CD4-positive, alpha-beta memory T cell (primary cell): ENCODE measurements at regions not wholly inside any gene's neighbourhood (a gene's known extent, or its start where the extent isn't known, plus 50 kb on each side); places are given as distances from the start of the nearest gene placed in this dataset.

Experiments
- CTCF ChIA-PET: fragments of 350-600 bp; sonication (Branson Sonifier 250); formaldehyde crosslinking; loops from one replicate; lab custom pipeline; 2021; ENCODE audit warnings: inconsistent platforms; ENCODE audit not compliant: partially characterized antibody; lab: Charles Lee
- POLR2A ChIA-PET: fragments of 350-600 bp; sonication (Branson Sonifier 250); formaldehyde crosslinking; loops from one replicate; lab custom pipeline; 2021; ENCODE audit not compliant: partially characterized antibody; lab: Charles Lee
- DNase-seq, 5 donors: peaks; one replicate each; pipeline versions ENCODE4 v3.0.0 to v3.0.0-alpha.2; 2020 to 2022; ENCODE audit warnings: mixed read lengths in 1 of 5
- H3K27ac ChIP-seq: one replicate; pipeline ENCODE4 v1.7.0; 2013; ENCODE audit warnings: low read depth, low read length
- H3K27me3 ChIP-seq: 2 replicates; pipeline ENCODE4 v1.7.0; 2013; ENCODE audit warnings: mild to moderate bottlenecking, low read length, moderate library complexity; ENCODE audit not compliant: insufficient read depth
- H3K36me3 ChIP-seq: 2 replicates; pipeline ENCODE4 v1.7.0; 2013; ENCODE audit warnings: mild to moderate bottlenecking, low read length, moderate library complexity; ENCODE audit not compliant: insufficient read depth
- H3K4me1 ChIP-seq: 2 replicates; pipeline ENCODE4 v1.7.0; 2013; ENCODE audit warnings: mild to moderate bottlenecking, low read length, moderate library complexity; ENCODE audit not compliant: insufficient read depth
- H3K4me3 ChIP-seq, 2 donors: one replicate each; pipeline ENCODE4 v1.7.0; 2013; ENCODE audit warnings: low read length in 2 of 2, mild to moderate bottlenecking in 1 of 2
- H3K9me3 ChIP-seq, 2 donors: one replicate each; pipeline ENCODE4 v1.7.0; 2013; ENCODE audit warnings: low read length in 2 of 2, control low read depth in 1 of 2; ENCODE audit not compliant: control insufficient read depth in 1 of 2
- H3K27ac Mint-ChIP-seq, 7 donors: one replicate each; pipeline ENCODE4 v1.8.0; 2020 to 2021; ENCODE audit warnings: mixed read lengths in 7 of 7, mild to moderate bottlenecking in 6 of 7, inconsistent platforms in 3 of 7, moderate library complexity in 3 of 7
- H3K27me3 Mint-ChIP-seq, 2 donors: one replicate each; pipeline ENCODE4 v1.8.0; 2020 to 2021; ENCODE audit warnings: mixed read lengths in 2 of 2
- H3K36me3 Mint-ChIP-seq, 2 donors: one replicate each; pipeline ENCODE4 v1.8.0; 2020 to 2021; ENCODE audit warnings: mixed read lengths in 2 of 2, inconsistent platforms in 1 of 2, mild to moderate bottlenecking in 1 of 2
- H3K4me1 Mint-ChIP-seq, 4 donors: one replicate each; pipeline ENCODE4 v1.8.0; 2020 to 2021; ENCODE audit warnings: mixed read lengths in 4 of 4, mild to moderate bottlenecking in 1 of 4
- H3K4me3 Mint-ChIP-seq, 8 donors: one replicate each; pipeline ENCODE4 v1.8.0; 2020 to 2021; ENCODE audit warnings: mixed read lengths in 8 of 8, mild to moderate bottlenecking in 7 of 8, moderate library complexity in 6 of 8, inconsistent platforms in 3 of 8
- H3K9me3 Mint-ChIP-seq, 8 donors: one replicate each; pipeline ENCODE4 v1.8.0; 2020 to 2021; ENCODE audit warnings: mixed read lengths in 8 of 8, mild to moderate bottlenecking in 5 of 8, inconsistent platforms in 3 of 8, moderate library complexity in 1 of 8
- intact Hi-C: fragments of 100-400 bp; cut with micrococcal nuclease; formaldehyde crosslinking; loops from one replicate; pipeline ENCODE4 v1.15.1; 2023

GRCh38 chr15:66844041-66844746, 142.2 kb downstream of the SMAD6 start:
- H3K27ac ChIP-seq, result no peak overlapping the region
- no peaks in the 10 kb centered on the region for H3K36me3 ChIP-seq
- peaks cover 7% of the 10 kb centered on the region for H3K27me3 ChIP-seq
- Mint-ChIP-seq H3K27me3 (peaks cover 32 to 44% of the 10 kb centered on the region in 2 donors), H3K4me3 (no peak overlapping the region), H3K27ac (no peak overlapping the region), H3K4me1 (peaks cover 3 to 8% (median 5%) of the 10 kb centered on the region in 4 donors), H3K9me3 (no peaks in the 10 kb centered on the region), H3K36me3 (no peaks in the 10 kb centered on the region)
- no peak for DNase-seq
- H3K4me3 ChIP-seq, result no peak overlapping the region
- intact Hi-C loops, result no loop called here
- POLR2A ChIA-PET, result interaction anchor here (1.1 kb wide), 1 partner anchor 143 kb away, joined by 3 read pairs; no protein-coding TSS in a partner anchor
- H3K9me3 ChIP-seq, result no peaks in the 10 kb centered on the region
- no peaks in the 10 kb centered on the region for H3K4me1 ChIP-seq
- CTCF ChIA-PET, result interaction anchor here (0.9 kb wide), 1 partner anchor 240 kb away, joined by 3 read pairs; no protein-coding TSS in a partner anchor

- H3K4me1 ChIP-seq, result no peaks in the 10 kb centered on the region
- Mint-ChIP-seq H3K4me1 (peaks cover 3 to 8% (median 5%) of the 10 kb centered on the region in 4 donors), H3K9me3 (no peaks in the 10 kb centered on the region), H3K27me3 (peaks cover 32 to 44% of the 10 kb centered on the region in 2 donors), H3K27ac (no peak overlapping the region), H3K36me3 (no peaks in the 10 kb centered on the region), H3K4me3 (peak overlapping the region in 1 of 8 donors; percentile 39)
- intact Hi-C loops, result no loop called here
- no peaks in the 10 kb centered on the region for H3K9me3 ChIP-seq
- POLR2A ChIA-PET, result interaction anchor here (1.1 kb wide), 1 partner anchor 143 kb away, joined by 3 read pairs; no protein-coding TSS in a partner anchor
- no peaks in the 10 kb centered on the region for H3K36me3 ChIP-seq
- peaks cover 7% of the 10 kb centered on the region for H3K27me3 ChIP-seq
- CTCF ChIA-PET, result interaction anchor here (0.6 to 0.9 kb wide), 2 partner anchors 241 to 396 kb away, joined by 3 read pairs; no protein-coding TSS in a partner anchor
- no peak overlapping the region for H3K4me3 ChIP-seq
- no peak overlapping the region for H3K27ac ChIP-seq
- no peak for DNase-seq
Observed at GRCh38 chr15:66844747-66845145, 142.7 kb downstream of the SMAD6 start.

- no peaks in the 10 kb centered on the region for H3K36me3 Mint-ChIP-seq
- ChIA-PET CTCF (interaction anchor here (0.6 to 1.2 kb wide), 3 partner anchors 9 to 395 kb away, joined by 3 read pairs; no protein-coding TSS in a partner anchor), POLR2A (no interaction called here)
- DNase-seq, result no peak
- peaks cover 3 to 8% (median 5%) of the 10 kb centered on the region in 4 donors for H3K4me1 Mint-ChIP-seq
- H3K4me3 Mint-ChIP-seq, result no peak overlapping the region
- H3K27me3 ChIP-seq, result peaks cover 7% of the 10 kb centered on the region
- no peaks in the 10 kb centered on the region for H3K36me3 ChIP-seq
- peaks cover 32 to 44% of the 10 kb centered on the region in 2 donors for H3K27me3 Mint-ChIP-seq
- H3K9me3 Mint-ChIP-seq, result no peaks in the 10 kb centered on the region
- no peaks in the 10 kb centered on the region for H3K9me3 ChIP-seq
- H3K4me1 ChIP-seq, result no peaks in the 10 kb centered on the region
- H3K4me3 ChIP-seq, result no peak overlapping the region
- no peak overlapping the region for H3K27ac ChIP-seq
- intact Hi-C loops, result no loop called here
- no peak overlapping the region for H3K27ac Mint-ChIP-seq
Observed at GRCh38 chr15:66845266-66845785, 143.3 kb downstream of the SMAD6 start.

GRCh38 chr15:66846031-66846430, 144.0 kb downstream of the SMAD6 start:
- peaks cover under 1% of the 10 kb centered on the region for H3K4me1 ChIP-seq
- no peak overlapping the region for H3K27ac ChIP-seq
- ChIA-PET CTCF (interaction anchor here (1.2 to 1.9 kb wide), 2 partner anchors 10 to 16 kb away, joined by 3 to 5 read pairs; no protein-coding TSS in a partner anchor), POLR2A (no interaction called here)
- no peak overlapping the region for H3K27ac Mint-ChIP-seq
- H3K4me3 ChIP-seq, result no peak overlapping the region
- no peak for DNase-seq
- peaks cover 3 to 9% (median 6%) of the 10 kb centered on the region in 4 donors for H3K4me1 Mint-ChIP-seq
- no peaks in the 10 kb centered on the region for H3K36me3 ChIP-seq
- H3K36me3 Mint-ChIP-seq, result no peaks in the 10 kb centered on the region
- intact Hi-C loops, result no loop called here
- peaks cover 5% of the 10 kb centered on the region for H3K27me3 ChIP-seq
- H3K9me3 ChIP-seq, result no peaks in the 10 kb centered on the region
- no peaks in the 10 kb centered on the region for H3K9me3 Mint-ChIP-seq
- no peak overlapping the region for H3K4me3 Mint-ChIP-seq
- peaks cover 32 to 43% of the 10 kb centered on the region in 2 donors for H3K27me3 Mint-ChIP-seq

DNA sequence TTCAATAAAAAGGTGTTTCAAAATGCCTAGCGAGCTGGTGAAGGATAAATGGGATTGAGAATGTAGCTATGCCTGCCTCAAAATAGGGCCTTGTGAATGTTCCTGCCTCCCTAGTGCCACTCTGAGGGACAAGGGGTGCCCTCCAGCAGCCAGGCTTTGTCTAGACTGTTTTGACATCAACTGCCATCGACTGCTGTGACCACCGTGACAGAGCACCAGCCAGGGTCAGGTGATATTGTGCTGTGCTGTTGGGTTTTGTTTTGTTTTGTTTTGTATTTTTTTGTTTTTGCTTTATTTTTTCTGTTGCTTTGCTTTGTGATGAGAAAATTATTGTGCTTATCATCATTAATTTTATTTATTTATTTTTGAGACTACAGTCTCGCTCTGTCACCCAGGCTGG, 144.8 kb downstream of the SMAD6 start:
- ChIA-PET POLR2A (no interaction called here), CTCF (interaction anchor here (1.0 to 1.9 kb wide), 3 partner anchors 11 to 228 kb away, joined by 3 to 5 read pairs (median 4); no protein-coding TSS in a partner anchor)
- Mint-ChIP-seq H3K4me3 (no peak overlapping the region), H3K27ac (no peak overlapping the region), H3K36me3 (no peaks in the 10 kb centered on the region), H3K9me3 (no peaks in the 10 kb centered on the region), H3K4me1 (peaks cover 4 to 15% (median 10%) of the 10 kb centered on the region in 4 donors), H3K27me3 (peaks cover 26 to 38% of the 10 kb centered on the region in 2 donors)
- Histone ChIP-seq H3K27ac (no peak overlapping the region), H3K36me3 (no peaks in the 10 kb centered on the region), H3K4me1 (peaks cover 7% of the 10 kb centered on the region), H3K4me3 (no peak overlapping the region), H3K9me3 (no peaks in the 10 kb centered on the region), H3K27me3 (peaks cover 4% of the 10 kb centered on the region)
- intact Hi-C loops, result no loop called here
- DNase-seq, result no peak

DNA sequence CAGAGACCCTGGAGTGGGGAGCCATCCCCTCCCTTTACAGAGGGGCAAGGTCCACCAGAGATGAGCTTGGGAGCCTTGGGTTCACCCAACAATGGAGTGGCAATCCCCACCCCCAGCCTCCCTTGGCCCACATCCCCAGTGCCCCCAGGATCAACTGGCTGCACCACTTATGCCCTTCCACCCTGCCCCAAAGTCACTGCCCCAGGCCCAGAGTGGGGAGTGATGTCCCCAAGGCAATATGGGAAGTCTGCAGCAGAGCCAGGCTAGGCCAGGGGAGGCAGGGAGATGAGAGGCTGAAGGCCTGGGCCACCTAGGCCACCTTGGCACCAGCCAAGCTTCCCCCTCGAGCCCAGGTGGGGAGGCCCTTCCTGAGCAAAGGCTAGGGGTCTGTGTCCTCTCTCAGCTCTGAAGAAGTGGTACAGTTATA, 145.5 kb downstream of the SMAD6 start:
- H3K27ac ChIP-seq, result no peak overlapping the region
- no peaks in the 10 kb centered on the region for H3K36me3 Mint-ChIP-seq
- intact Hi-C loops, result no loop called here
- peaks cover 4% of the 10 kb centered on the region for H3K27me3 ChIP-seq
- H3K9me3 ChIP-seq, result no peaks in the 10 kb centered on the region
- peaks cover 7% of the 10 kb centered on the region for H3K4me1 ChIP-seq
- H3K36me3 ChIP-seq, result no peaks in the 10 kb centered on the region
- CTCF ChIA-PET, result interaction anchor here (0.6 to 1.9 kb wide), 5 partner anchors 9 to 1909 kb away, joined by 3 to 5 read pairs (median 3); no protein-coding TSS in a partner anchor
- no peaks in the 10 kb centered on the region for H3K9me3 Mint-ChIP-seq
- peaks cover 24 to 37% of the 10 kb centered on the region in 2 donors for H3K27me3 Mint-ChIP-seq
- no peak for DNase-seq
- no peak overlapping the region for H3K4me3 ChIP-seq
- peaks cover 4 to 13% (median 10%) of the 10 kb centered on the region in 4 donors for H3K4me1 Mint-ChIP-seq
- H3K4me3 Mint-ChIP-seq, result no peak overlapping the region
- POLR2A ChIA-PET, result no interaction called here
- no peak overlapping the region for H3K27ac Mint-ChIP-seq

DNA sequence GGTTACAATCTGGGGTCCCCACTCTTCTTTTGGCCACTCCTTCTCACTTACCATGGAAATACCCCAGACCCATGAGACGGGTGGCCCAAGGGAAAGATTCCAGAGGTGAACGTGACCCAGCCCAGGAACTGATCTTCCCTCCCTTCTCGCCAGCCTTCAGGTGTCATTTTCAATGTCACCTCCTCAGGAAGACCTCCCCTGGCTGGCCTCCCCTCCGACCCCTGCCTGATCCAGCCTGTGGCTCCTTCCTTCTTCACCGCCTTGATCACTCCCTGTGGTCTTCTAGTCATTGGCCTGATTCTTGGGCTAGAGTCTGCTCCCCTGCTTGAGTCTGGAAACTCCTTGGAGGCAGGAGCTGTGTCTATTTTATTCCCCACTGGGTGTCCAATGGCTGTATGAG, 146.1 kb downstream of the SMAD6 start:
- H3K4me1 Mint-ChIP-seq, result peaks cover 4 to 10% (median 7%) of the 10 kb centered on the region in 4 donors
- no peaks in the 10 kb centered on the region for H3K9me3 ChIP-seq
- no peak overlapping the region for H3K4me3 ChIP-seq
- DNase-seq, result no peak
- no peak overlapping the region for H3K4me3 Mint-ChIP-seq
- H3K27ac Mint-ChIP-seq, result no peak overlapping the region
- H3K27me3 Mint-ChIP-seq, result peaks cover 23 to 33% of the 10 kb centered on the region in 2 donors
- H3K9me3 Mint-ChIP-seq, result no peaks in the 10 kb centered on the region
- peaks cover 7% of the 10 kb centered on the region for H3K4me1 ChIP-seq
- H3K36me3 Mint-ChIP-seq, result no peaks in the 10 kb centered on the region
- intact Hi-C loops, result no loop called here
- no peak overlapping the region for H3K27ac ChIP-seq
- H3K36me3 ChIP-seq, result no peaks in the 10 kb centered on the region
- peaks cover 4% of the 10 kb centered on the region for H3K27me3 ChIP-seq
- ChIA-PET POLR2A (no interaction called here), CTCF (interaction anchor here (0.6 to 1.9 kb wide), 4 partner anchors 10 to 1909 kb away, joined by 3 to 5 read pairs (median 3); no protein-coding TSS in a partner anchor)
